HepG2 (cell line): ENCODE measurements at regions not wholly inside any gene's neighbourhood (a gene's known extent, or its start where the extent isn't known, plus 50 kb on each side); places are given as distances from the start of the nearest gene placed in this dataset.

ENCODE experiments used
- ATAC-seq: fragments of 200-7000 bp; cut with Tn5 transposase; 3 replicates; pipeline ENCODE4 v1.9.1; 2020; ENCODE audit warnings: mild to moderate bottlenecking, moderate library complexity
- BruUV-seq: library from RNA; stranded (reverse); fragments of 400-500 nt; replicated peaks from 2 replicates; lab custom pipeline; 2021; lab: Mats Ljungman, UMichigan
- CTCF ChIA-PET: fragments of 300-600 bp; formaldehyde crosslinking; extraction: SDS; loops from one replicate; lab custom pipeline; 2021; ENCODE audit warnings: low total read pairs, inconsistent platforms, low intra/inter-chr PET ratio; lab: Yijun Ruan, JAX
- POLR2A ChIA-PET: fragments of 350-600 bp; sonication (Branson Sonifier 250); formaldehyde crosslinking; loops from one replicate; lab custom pipeline; 2020; ENCODE audit warnings: antibody characterized with exemption, inconsistent platforms; lab: Yijun Ruan, JAX
- DNase-seq: peaks from one replicate; pipeline ENCODE4 v3.0.0-alpha.2; 2015; ENCODE audit warnings: low spot score
- FAIRE-seq: peaks from 3 replicates; lab custom pipeline; 2011; peaks lifted over from hg19 to GRCh38; lab: Jason Lieb, UNC
- H2AFZ ChIP-seq: one replicate; pipeline ENCODE4 v1.6.1; 2011; ENCODE audit warnings: low read length, inconsistent platforms
- H3K27ac ChIP-seq: fragments of 300-600 bp; 3 replicates; pipeline ENCODE4 v1.8.0; 2011; ENCODE audit warnings: mixed run types, mild to moderate bottlenecking, mixed read lengths, low read length, inconsistent platforms; ENCODE audit not compliant: insufficient read depth; ENCODE audit errors: extremely low read length
- H3K27me3 ChIP-seq, 2 experiments: fragments of 200-600 bp in 1 of 2; 2 replicates in 1 of 2; 3 replicates in 1 of 2; pipeline versions ENCODE4 v1.6.0 to v1.8.0; 2011; ENCODE audit warnings: low read length in 2 of 2, mild to moderate bottlenecking in 2 of 2, moderate library complexity in 2 of 2, inconsistent platforms in 1 of 2; ENCODE audit not compliant: insufficient read depth in 2 of 2, control insufficient read depth in 1 of 2
- H3K36me3 ChIP-seq, 2 experiments: fragments of 200-600 bp in 1 of 2; replicated peaks in 1 of 2; 2 replicates in 1 of 2; 3 replicates in 1 of 2; pipeline versions ENCODE4 v1.5.1 to v1.8.0; 2011; ENCODE audit warnings: low read length in 2 of 2, inconsistent platforms in 1 of 2; ENCODE audit not compliant: insufficient read depth in 2 of 2, control insufficient read depth in 1 of 2
- H3K4me1 ChIP-seq: 2 replicates; pipeline ENCODE4 v1.5.1; 2012; ENCODE audit warnings: low read length, inconsistent platforms; ENCODE audit not compliant: insufficient read depth
- H3K4me2 ChIP-seq: 2 replicates; pipeline ENCODE4 v1.6.0; 2011; ENCODE audit warnings: low read depth, low read length, inconsistent platforms
- H3K4me3 ChIP-seq, 3 experiments: fragments of 200-600 bp in 1 of 3; sonication (generic), shearing (Covaris generic) in 1 of 3; replicated peaks in 1 of 3; 2 replicates each; pipeline ENCODE4 v1.5.1; 2011 to 2016; ENCODE audit warnings: low read length in 3 of 3, inconsistent platforms in 2 of 3, low read depth in 2 of 3, mild to moderate bottlenecking in 2 of 3, control low read depth in 1 of 3, mixed read lengths in 1 of 3; ENCODE audit not compliant: insufficient read depth in 1 of 3
- H3K79me2 ChIP-seq: one replicate; pipeline ENCODE4 v1.6.1; 2011; ENCODE audit warnings: low read length, inconsistent platforms; ENCODE audit not compliant: insufficient read depth
- H3K9ac ChIP-seq: 2 replicates; pipeline ENCODE4 v1.6.0; 2011; ENCODE audit warnings: mild to moderate bottlenecking, low read depth, low read length, inconsistent platforms; ENCODE audit not compliant: insufficient read depth
- H3K9me3 ChIP-seq: 2 replicates; pipeline ENCODE4 v1.5.1; 2012; ENCODE audit warnings: mild to moderate bottlenecking, low read length
- H4K20me1 ChIP-seq: 2 replicates; pipeline ENCODE4 v1.6.0; 2011; ENCODE audit warnings: inconsistent platforms, mild to moderate bottlenecking, low read length, moderate library complexity; ENCODE audit not compliant: insufficient read depth
- GABPA ChIP-seq, 2 experiments: IDR thresholded peaks; 2 replicates each; pipeline ENCODE4 v1.6.1; 2011 to 2016; ENCODE audit warnings: low read depth in 2 of 2, low read length in 1 of 2, missing biosample characterization in 1 of 2, missing genetic modification characterization in 1 of 2
- KLF9 ChIP-seq: IDR thresholded peaks from 2 replicates; pipeline ENCODE4 v1.6.1; 2016; ENCODE audit warnings: low read depth
- POLR2G ChIP-seq: fragments of 200-400 bp; formaldehyde crosslinking; IDR thresholded peaks from 2 replicates; pipeline ENCODE4 v1.6.1; 2018; ENCODE audit warnings: mild to moderate bottlenecking, low read depth, low read length, moderate library complexity
- PRDM15 ChIP-seq: sonication (generic); formaldehyde crosslinking; IDR thresholded peaks from 2 replicates; pipeline ENCODE4 v1.4.0; 2020; ENCODE audit warnings: missing genetic modification reagents
- RBFOX2 ChIP-seq: fragments of 200-400 bp; formaldehyde crosslinking; IDR thresholded peaks from 2 replicates; pipeline ENCODE4 v1.6.1; 2017; ENCODE audit warnings: low read depth, mild to moderate bottlenecking, low read length
- RCOR2 ChIP-seq: IDR thresholded peaks from 2 replicates; pipeline ENCODE4 v1.6.1; 2016; ENCODE audit warnings: missing biosample characterization, missing genetic modification reagents
- RNF219 ChIP-seq: sonication (generic); formaldehyde crosslinking; IDR thresholded peaks from 2 replicates; pipeline ENCODE4 v1.5.0; 2020; ENCODE audit warnings: mild to moderate bottlenecking, missing genetic modification reagents
- SETDB1 ChIP-seq: sonication (generic); formaldehyde crosslinking; IDR thresholded peaks from 2 replicates; pipeline ENCODE4 v1.5.1; 2020; ENCODE audit warnings: missing genetic modification reagents, mild to moderate bottlenecking, borderline replicate concordance
- SOX6 ChIP-seq, 2 experiments: fragments of 450-650 bp in 1 of 2; sonication (generic) in 1 of 2; formaldehyde crosslinking in 1 of 2; IDR thresholded peaks; 2 replicates each; pipeline versions ENCODE4 v1.4.0 to v1.6.1; 2017 to 2020; ENCODE audit warnings: antibody characterized with exemption in 1 of 2, mild to moderate bottlenecking in 1 of 2, missing genetic modification reagents in 1 of 2
- TRAFD1 ChIP-seq: sonication (generic); formaldehyde crosslinking; IDR thresholded peaks from 2 replicates; pipeline ENCODE4 v1.5.1; 2020; ENCODE audit warnings: missing genetic modification reagents, mild to moderate bottlenecking, borderline replicate concordance
- ZFP36L2 ChIP-seq: sonication (generic); formaldehyde crosslinking; IDR thresholded peaks from 2 replicates; pipeline ENCODE4 v1.4.0; 2020; ENCODE audit warnings: missing genetic modification reagents
- ZNF44 ChIP-seq: sonication (generic); formaldehyde crosslinking; IDR thresholded peaks from 2 replicates; pipeline ENCODE4 v1.5.1; 2020; ENCODE audit warnings: mild to moderate bottlenecking, missing genetic modification reagents
- ZNF468 ChIP-seq: sonication (generic); formaldehyde crosslinking; IDR thresholded peaks from 2 replicates; pipeline ENCODE4 v1.8.0; 2022; ENCODE audit warnings: mild to moderate bottlenecking, moderate library complexity, missing genetic modification reagents
- ZNF615 ChIP-seq: sonication (generic); formaldehyde crosslinking; IDR thresholded peaks from 2 replicates; pipeline ENCODE4 v1.5.0; 2020; ENCODE audit warnings: mild to moderate bottlenecking, missing genetic modification reagents, borderline replicate concordance
- WGBS: methylation state at CpG from one replicate; pipeline ENCODE4 v1.1.6; 2017; ENCODE audit warnings: low lambda C conversion rate; 5-methylcytosine and 5-hydroxymethylcytosine counted together
- in situ Hi-C: cut with HindIII; loops from 2 replicates; pipeline ENCODE4 v1.10.0; 2017; ENCODE audit warnings: low pct_unique_long_range_greater_than_20kb; ENCODE audit not compliant: extremely low pct_ligation_motif_present
- intact Hi-C: fragments of 100-400 bp; cut with micrococcal nuclease; formaldehyde crosslinking; loops from one replicate; pipeline ENCODE4 v1.10.0; 2022; ENCODE audit not compliant: unreplicated experiment
- TF ChIP-seq, protein P1 (sequence below): fragments of 450-650 bp; IDR thresholded peaks from 2 replicates; pipeline ENCODE4 v1.6.1; 2017; ENCODE audit warnings: mild to moderate bottlenecking

DNA sequence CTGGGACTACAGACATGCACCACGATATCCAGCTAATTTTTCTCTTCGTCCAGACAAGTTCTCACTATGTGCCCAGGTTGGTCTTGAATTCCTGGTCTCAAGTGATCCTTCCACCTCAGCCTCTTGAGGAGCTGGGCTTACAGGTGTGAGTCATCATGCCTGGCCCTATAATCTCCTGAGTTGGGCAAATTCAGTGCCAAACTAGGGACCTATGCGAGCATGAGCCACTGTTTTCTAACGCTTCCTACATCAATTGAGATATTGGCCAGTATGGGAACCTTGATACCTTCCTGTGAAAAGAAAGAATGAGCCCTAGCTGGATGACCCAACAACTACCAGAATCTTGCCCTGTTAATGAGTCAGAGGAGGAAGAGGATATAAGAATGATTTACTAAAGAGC is 585.2 kb downstream of the C12orf50 start:
- in situ Hi-C loops: no loop called here
- no peaks in the 10 kb centered on the region for H3K36me3 ChIP-seq
- no peak overlapping the region for H3K9ac ChIP-seq
- FAIRE-seq: no peak
- CTCF ChIA-PET: no interaction called here
- no peaks in the 10 kb centered on the region for H3K4me1 ChIP-seq
- H3K79me2 ChIP-seq: no peaks in the 10 kb centered on the region
- POLR2A ChIA-PET: no interaction called here
- H3K27me3 ChIP-seq: no peaks in the 10 kb centered on the region; a peak in 1 of 5 replicates
- H2AFZ ChIP-seq: no peak overlapping the region
- no peak overlapping the region for H3K4me2 ChIP-seq
- no peak overlapping the region for H3K27ac ChIP-seq
- H4K20me1 ChIP-seq: no peaks in the 10 kb centered on the region
- H3K9me3 ChIP-seq: peaks cover 92% of the 10 kb centered on the region
- WGBS: 7% methylated on average over 4 of the region's 4 CpGs
- DNase-seq: no peak
- no peak for ATAC-seq
- H3K4me3 ChIP-seq: no peak overlapping the region
- intact Hi-C loops: no loop called here
- BruUV-seq: no TSS peak
- no peak for TF ChIP-seq RNF219 (CRISPR knock-in tag)
- no peak for TF ChIP-seq TRAFD1
- TF ChIP-seq POLR2G: no peak
- TF ChIP-seq ZFP36L2 (CRISPR knock-in tag): no peak
- no peak for TF ChIP-seq RCOR2 (CRISPR knock-in tag)
- no peak for TF ChIP-seq ZNF615
- TF ChIP-seq, protein P1, sequence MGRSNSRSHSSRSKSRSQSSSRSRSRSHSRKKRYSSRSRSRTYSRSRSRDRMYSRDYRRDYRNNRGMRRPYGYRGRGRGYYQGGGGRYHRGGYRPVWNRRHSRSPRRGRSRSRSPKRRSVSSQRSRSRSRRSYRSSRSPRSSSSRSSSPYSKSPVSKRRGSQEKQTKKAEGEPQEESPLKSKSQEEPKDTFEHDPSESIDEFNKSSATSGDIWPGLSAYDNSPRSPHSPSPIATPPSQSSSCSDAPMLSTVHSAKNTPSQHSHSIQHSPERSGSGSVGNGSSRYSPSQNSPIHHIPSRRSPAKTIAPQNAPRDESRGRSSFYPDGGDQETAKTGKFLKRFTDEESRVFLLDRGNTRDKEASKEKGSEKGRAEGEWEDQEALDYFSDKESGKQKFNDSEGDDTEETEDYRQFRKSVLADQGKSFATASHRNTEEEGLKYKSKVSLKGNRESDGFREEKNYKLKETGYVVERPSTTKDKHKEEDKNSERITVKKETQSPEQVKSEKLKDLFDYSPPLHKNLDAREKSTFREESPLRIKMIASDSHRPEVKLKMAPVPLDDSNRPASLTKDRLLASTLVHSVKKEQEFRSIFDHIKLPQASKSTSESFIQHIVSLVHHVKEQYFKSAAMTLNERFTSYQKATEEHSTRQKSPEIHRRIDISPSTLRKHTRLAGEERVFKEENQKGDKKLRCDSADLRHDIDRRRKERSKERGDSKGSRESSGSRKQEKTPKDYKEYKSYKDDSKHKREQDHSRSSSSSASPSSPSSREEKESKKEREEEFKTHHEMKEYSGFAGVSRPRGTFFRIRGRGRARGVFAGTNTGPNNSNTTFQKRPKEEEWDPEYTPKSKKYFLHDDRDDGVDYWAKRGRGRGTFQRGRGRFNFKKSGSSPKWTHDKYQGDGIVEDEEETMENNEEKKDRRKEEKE: no peak
- TF ChIP-seq ZNF44 (CRISPR knock-in tag): no peak
- no peak for TF ChIP-seq PRDM15
- no peak for TF ChIP-seq ZNF468 (CRISPR knock-in tag)
- TF ChIP-seq KLF9: no peak
- no peak for TF ChIP-seq GABPA (IDR thresholded peaks at IDR 0.05; ENCODE audit: low read depth, low read length)
- no peak for TF ChIP-seq GABPA (CRISPR knock-in tag; IDR thresholded peaks at IDR 0.05; ENCODE audit: low read depth)
- no peak for TF ChIP-seq SOX6 (IDR thresholded peaks at IDR 0.05)
- TF ChIP-seq SOX6 (CRISPR knock-in tag; IDR thresholded peaks at IDR 0.05): no peak
- no peak for TF ChIP-seq SETDB1 (CRISPR knock-in tag)
- no peak for TF ChIP-seq RBFOX2
